D721Med (cell line): ENCODE measurements at regions not wholly inside any gene's neighbourhood (a gene's known extent, or its start where the extent isn't known, plus 50 kb on each side); places are given as distances from the start of the nearest gene placed in this dataset.

Source experiments
- DNase-seq: peaks from one replicate; pipeline ENCODE4 v3.0.0; 2011; ENCODE audit warnings: low spot score; ENCODE audit not compliant: insufficient read length
- FAIRE-seq: peaks from 2 replicates; lab custom pipeline; 2011; peaks lifted over from hg19 to GRCh38; lab: Jason Lieb, UNC
- CTCF ChIP-seq: IDR thresholded peaks from 2 replicates; pipeline ENCODE4 v1.5.1; 2012; ENCODE audit warnings: mild to moderate bottlenecking, control low read depth; ENCODE audit not compliant: insufficient read depth; ENCODE audit errors: missing control alignments

GRCh38 chr6:156125844-156126243, 651.3 kb upstream of the ARID1B start:
- FAIRE-seq: no peak
- no peak for DNase-seq
- no peak for TF ChIP-seq CTCF

GRCh38 chr6:156123731-156124130, 653.4 kb upstream of the ARID1B start:
- FAIRE-seq: no peak
- DNase-seq: no peak
- no peak for TF ChIP-seq CTCF

- TF ChIP-seq CTCF: no peak
- no peak for DNase-seq
- no peak for FAIRE-seq
Measured at GRCh38 chr6:156121973-156122372, 655.2 kb upstream of the ARID1B start.

- FAIRE-seq: no peak
- no peak for DNase-seq
- no peak for TF ChIP-seq CTCF
Measured at GRCh38 chr6:156114541-156114940, 658.9 kb upstream of the NOX3 start.

- FAIRE-seq: no peak
- no peak for TF ChIP-seq CTCF
- no peak for DNase-seq
Measured at GRCh38 chr6:156113631-156114030, 658.0 kb upstream of the NOX3 start.

GRCh38 chr6:156111913-156112312, 656.3 kb upstream of the NOX3 start:
- FAIRE-seq (no peak), DNase-seq (no peak)

GRCh38 chr6:156110249-156110648, 654.6 kb upstream of the NOX3 start:
- no peak for FAIRE-seq
- TF ChIP-seq CTCF: no peak
- no peak for DNase-seq

More at GRCh38 chr6:156111913-156112312, 656.3 kb upstream of the NOX3 start:
- TF ChIP-seq CTCF: no peak
